ENCODE measurements at regions not wholly inside any gene's neighbourhood (a gene's known extent, or its start where the extent isn't known, plus 50 kb on each side); places are given as distances from the start of the nearest gene placed in this dataset.

GRCh38 chr3:23116081-23116837 is 86.9 kb upstream of the UBE2E2 start:
- dilution Hi-C loops (cut with MboI; ENCODE audit: extremely low pct_ligation_motif_present, low sequenced_read_pairs): no loop called here
- FAIRE-seq (no peak), DNase-seq (ENCODE audit: low read depth, low spot score) (no peak)
- no peak overlapping the region for H3K27ac ChIP-seq (ENCODE audit: insufficient read depth, low read depth, low read length)
- POLR2A ChIA-PET: interaction anchor here (0.6 kb wide), 1 partner anchor 73 kb away, joined by 3 read pairs; no protein-coding TSS in a partner anchor
- H3K27me3 ChIP-seq (ENCODE audit: control insufficient read depth in 2 of 2, insufficient read depth in 2 of 2, low read length in 2 of 2): peaks cover 3 to 10% of the 10 kb centered on the region in 2 experiments
- CTCF ChIA-PET: no interaction called here
- no peaks in the 10 kb centered on the region for H3K79me2 ChIP-seq (ENCODE audit: control insufficient read depth, insufficient read depth, low read length)
- no peaks in the 10 kb centered on the region for H3K36me3 ChIP-seq (ENCODE audit: control insufficient read depth in 2 of 2, extremely low read depth in 1 of 2, insufficient read depth in 2 of 2, low read length in 2 of 2)
- intact Hi-C loops (cut with micrococcal nuclease): no loop called here
- no peaks in the 10 kb centered on the region for H3K9me1 ChIP-seq (replicated peaks; ENCODE audit: control insufficient read depth, extremely low read depth, insufficient read depth, low read length)
- no peak overlapping the region for H3K9ac ChIP-seq (replicated peaks; ENCODE audit: extremely low read depth, insufficient read depth, low read length)
- H4K20me1 ChIP-seq (replicated peaks; ENCODE audit: control insufficient read depth, extremely low read depth, insufficient read depth, low read length): no peaks in the 10 kb centered on the region
- H3K4me3 ChIP-seq (replicated peaks in 1 of 3; ENCODE audit: insufficient read depth in 1 of 3, low read depth in 1 of 3, low read length in 3 of 3): no peak overlapping the region
- no peaks in the 10 kb centered on the region for H3K9me3 ChIP-seq (replicated peaks; ENCODE audit: control insufficient read depth, insufficient read depth, low read length)
- no peak overlapping the region for H2AFZ ChIP-seq (ENCODE audit: low read depth, low read length)
- no TSS peak for BruUV-seq (replicated peaks)
- H3K4me1 ChIP-seq (ENCODE audit: control insufficient read depth, extremely low read depth, insufficient read depth, low read length): no peaks in the 10 kb centered on the region
- H3K4me2 ChIP-seq (ENCODE audit: insufficient read depth, low read length): no peak overlapping the region
- no peak for TF ChIP-seq CTCF (IDR thresholded peaks at IDR 0.05; ENCODE audit: extremely low read depth in 1 of 2, insufficient read depth in 1 of 2, low read depth in 1 of 2, low read length in 2 of 2)
- TF ChIP-seq MAX (IDR thresholded peaks at IDR 0.05; ENCODE audit: insufficient read depth, insufficient read length): no peak
- no peak for TF ChIP-seq POLR2AphosphoS5 (IDR thresholded peaks at IDR 0.05; ENCODE audit: insufficient read depth, low read depth, low read length)
- no peak for TF ChIP-seq GATA2 (IDR thresholded peaks at IDR 0.05; ENCODE audit: insufficient read depth, insufficient read length, low read depth, low read length)
- TF ChIP-seq MYC (IDR thresholded peaks at IDR 0.05; ENCODE audit: low read depth, low read length): no peak
- TF ChIP-seq POLR2A (IDR thresholded peaks at IDR 0.05; ENCODE audit: low read depth, low read length): no peak
- no peak for TF ChIP-seq EZH2 (IDR thresholded peaks at IDR 0.05; ENCODE audit: borderline replicate concordance, low read depth, low read length, severe bottlenecking)
- no peak for TF ChIP-seq FOS (IDR thresholded peaks at IDR 0.05; ENCODE audit: borderline replicate concordance, insufficient read depth, low read length)
- no peak for TF ChIP-seq JUN (IDR thresholded peaks at IDR 0.05; ENCODE audit: borderline replicate concordance, insufficient read depth, insufficient read length, low read depth)

Data from endothelial cell of umbilical vein (primary cell).